Body of pancreas (tissue), 4 donors: ENCODE measurements at regions not wholly inside any gene's neighbourhood (a gene's known extent, or its start where the extent isn't known, plus 50 kb on each side); places are given as distances from the start of the nearest gene placed in this dataset.

Experiments used
- CTCF ChIP-seq, 7 experiments: fragments of 450-650 bp in 4 of 7; fragments of 200-600 bp in 3 of 7; sonication (generic) in 3 of 7; IDR thresholded peaks; one replicate each; pipeline ENCODE4 v1.5.1; 2016 to 2019; ENCODE audit warnings: antibody characterized with exemption in 7 of 7
- POLR2A ChIP-seq, 3 donors: fragments of 450-650 bp; IDR thresholded peaks; one replicate each; pipeline ENCODE4 v1.6.1; 2016; ENCODE audit warnings: antibody characterized with exemption in 3 of 3, mild to moderate bottlenecking in 2 of 3

GRCh38 chr11:81422402-81422801 lies 1311.3 kb downstream of the FAM181B start:
- TF ChIP-seq CTCF (IDR thresholded peaks at IDR 0.05) (no peak), POLR2A (IDR thresholded peaks at IDR 0.05) (no peak)
